HG03457 (cell line): ENCODE measurements at regions not wholly inside any gene's neighbourhood (a gene's known extent, or its start where the extent isn't known, plus 50 kb on each side); places are given as distances from the start of the nearest gene placed in this dataset.

ENCODE experiments used
- ATAC-seq: cut with Tn5 transposase; IDR thresholded peaks from one replicate; pipeline ENCODE4 v1.9.1; 2021; ENCODE audit warnings: moderate number of reproducible peaks; ENCODE audit not compliant: unreplicated experiment

GRCh38 chr6:156028335-156029131 is 572.9 kb upstream of the NOX3 start:
- ATAC-seq, result no peak

DNA sequence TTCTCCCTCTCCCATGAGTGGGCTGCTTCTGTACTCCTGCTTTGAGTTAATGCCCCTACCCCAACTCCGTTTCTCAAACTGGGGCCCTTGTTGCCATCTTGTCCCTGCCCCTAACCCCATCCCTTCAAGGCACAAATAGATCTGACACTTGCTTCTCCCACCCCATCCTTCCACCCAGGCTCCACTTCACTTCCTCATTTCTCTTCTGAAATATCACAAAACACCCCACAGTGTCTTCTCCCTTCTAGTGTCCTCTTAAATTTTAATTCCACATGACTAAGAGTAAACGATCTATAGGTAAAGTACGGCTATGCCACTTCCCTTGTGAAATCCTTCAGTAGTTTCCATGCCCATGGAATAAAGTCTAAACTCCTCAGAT is 571.6 kb upstream of the NOX3 start:
- ATAC-seq, result no peak

- no peak for ATAC-seq
Observed at GRCh38 chr6:156026486-156027247, 571.0 kb upstream of the NOX3 start.

DNA sequence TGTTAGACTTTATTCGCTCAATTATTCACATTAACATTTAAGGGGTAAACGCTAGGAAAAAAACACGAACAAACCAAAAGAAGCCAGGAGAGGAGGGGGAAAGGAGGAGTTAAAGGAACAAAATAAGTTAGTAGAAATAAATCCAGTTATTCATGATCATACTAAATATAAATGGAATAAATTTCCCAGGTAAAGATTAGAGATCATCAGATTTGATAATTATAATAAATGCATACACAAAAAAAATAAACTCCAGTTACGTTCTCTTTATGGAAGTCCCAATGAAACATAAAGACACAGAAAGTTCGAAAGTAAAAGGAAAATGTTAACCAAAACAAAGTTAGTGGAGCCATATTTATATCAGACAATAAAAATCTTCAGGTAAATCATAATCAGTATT is 568.7 kb upstream of the NOX3 start:
- ATAC-seq, result no peak

DNA sequence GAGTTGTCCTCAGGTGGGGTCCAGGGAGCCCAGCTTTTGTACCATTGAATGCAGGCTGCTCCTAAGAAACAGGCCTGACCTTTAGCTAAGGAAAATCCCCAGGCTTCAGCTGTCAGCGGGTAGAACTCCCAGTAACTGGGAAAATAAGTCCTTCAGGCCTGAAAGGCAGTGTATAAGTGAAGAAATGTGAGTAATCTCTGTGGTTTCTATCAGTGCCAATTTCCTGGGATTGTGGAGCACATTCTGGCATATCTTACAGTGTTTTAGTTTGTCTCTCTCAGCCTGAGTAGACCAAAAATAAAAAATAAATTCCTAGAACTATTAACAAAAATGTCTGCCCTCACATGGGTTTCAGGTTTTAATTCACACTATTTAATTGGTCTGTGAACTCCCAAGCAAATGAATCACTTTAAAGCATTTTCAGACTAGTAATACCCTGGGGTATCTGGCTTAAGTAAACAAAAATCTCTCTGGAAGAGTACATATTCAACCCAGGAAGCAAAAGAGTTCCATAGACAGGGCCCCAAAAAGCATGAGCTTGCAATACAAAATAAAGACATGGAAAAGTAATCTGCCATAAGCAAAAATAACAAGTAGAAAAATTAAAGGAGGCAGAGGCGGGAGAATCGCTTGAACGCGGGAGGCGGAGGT is 566.2 kb upstream of the NOX3 start:
- ATAC-seq, result no peak

GRCh38 chr6:156017838-156018237 is 562.2 kb upstream of the NOX3 start:
- no peak for ATAC-seq

- no peak for ATAC-seq
Observed at GRCh38 chr6:156016186-156016976, 560.7 kb upstream of the NOX3 start.

- ATAC-seq, result no peak
Observed at GRCh38 chr6:156013155-156013554, 557.5 kb upstream of the NOX3 start.

DNA sequence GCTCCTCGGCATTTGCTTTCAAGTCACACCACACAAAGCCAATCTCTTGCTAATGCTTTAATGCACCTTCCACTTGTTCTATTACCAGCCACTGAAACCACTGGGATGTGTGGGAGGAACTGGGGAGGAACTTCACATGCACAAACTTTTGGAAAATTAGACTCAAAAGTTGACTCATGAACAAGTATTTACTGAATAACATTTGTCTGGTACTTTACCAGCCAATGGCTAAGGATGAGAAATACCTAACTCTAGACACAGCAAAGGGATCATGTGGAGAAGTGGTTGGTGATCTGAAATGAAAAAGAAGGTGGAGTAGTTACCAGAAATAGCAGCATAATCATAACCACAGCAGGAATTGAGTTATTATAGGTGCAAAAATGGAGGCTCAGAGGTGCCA is 554.0 kb upstream of the NOX3 start:
- no peak for ATAC-seq

GRCh38 chr6:156004796-156005195 is 549.2 kb upstream of the NOX3 start:
- ATAC-seq, result no peak

DNA sequence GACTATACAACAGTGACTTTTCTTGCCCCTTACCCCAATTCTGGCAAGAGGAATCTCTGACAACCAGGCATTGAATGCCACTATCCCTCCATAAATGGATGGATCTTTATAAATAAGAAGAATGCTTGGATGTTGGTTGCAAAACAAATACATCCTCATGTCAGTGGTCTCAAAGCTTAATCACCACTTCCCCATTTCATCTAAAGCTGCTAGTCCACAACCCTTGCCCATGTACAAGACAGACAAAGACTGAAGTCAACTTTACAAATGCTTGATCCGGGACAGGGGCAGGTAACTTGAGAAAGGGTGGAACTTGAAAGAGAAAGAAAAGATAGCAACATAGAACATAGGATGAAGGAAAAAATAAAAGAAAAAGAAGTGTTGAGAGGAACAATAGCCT is 540.5 kb upstream of the NOX3 start:
- no peak for ATAC-seq

DNA sequence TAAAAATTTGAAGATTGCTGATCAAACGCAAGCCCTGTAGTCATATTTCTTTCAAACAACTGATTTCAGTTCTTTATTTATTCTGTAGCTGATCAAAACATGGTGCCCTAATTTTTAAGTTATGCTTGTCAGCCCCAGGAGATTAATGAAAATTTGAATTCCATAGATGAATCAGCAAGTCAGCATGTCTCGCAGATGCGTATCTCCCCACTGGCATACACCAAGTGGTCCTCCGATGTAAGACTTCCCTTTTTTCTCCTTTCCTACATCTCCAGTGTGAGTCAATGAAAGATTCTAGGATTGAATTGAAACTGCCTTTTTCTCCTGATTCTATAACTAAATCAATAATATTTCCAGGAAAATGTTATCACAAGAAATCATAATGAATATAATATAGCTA is 539.6 kb upstream of the NOX3 start:
- ATAC-seq, result no peak

- ATAC-seq, result no peak
Observed at GRCh38 chr6:155994086-155994485, 538.4 kb upstream of the NOX3 start.

GRCh38 chr6:155993240-155993639 is 537.6 kb upstream of the NOX3 start:
- ATAC-seq, result no peak

- ATAC-seq, result no peak
Observed at GRCh38 chr6:155985660-155986138, 530.1 kb upstream of the NOX3 start.

- ATAC-seq, result no peak
Observed at GRCh38 chr6:155980768-155981079, 525.1 kb upstream of the NOX3 start.

GRCh38 chr6:155980014-155980767 is 524.6 kb upstream of the NOX3 start:
- no peak for ATAC-seq

DNA sequence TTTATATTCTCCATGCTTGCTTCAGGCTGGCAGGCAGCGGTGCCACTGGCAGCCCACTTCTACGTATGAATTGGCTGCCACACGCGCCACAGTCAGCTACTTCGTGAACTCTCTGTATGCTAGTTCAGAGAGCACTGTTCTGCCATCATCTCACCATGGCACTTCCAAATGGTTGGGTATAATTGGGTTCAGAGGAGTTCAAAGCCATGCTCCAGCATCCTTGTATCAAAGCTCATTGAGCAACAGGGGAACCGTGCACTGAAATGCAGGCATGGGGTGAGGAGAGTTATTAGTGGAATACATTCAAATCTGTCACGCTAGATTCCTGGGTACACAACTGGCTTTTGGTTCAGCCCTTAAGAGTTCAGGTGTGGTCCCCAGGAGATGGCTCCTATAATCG is 519.9 kb upstream of the NOX3 start:
- ATAC-seq, result no peak

- ATAC-seq, result no peak
Observed at GRCh38 chr6:155974811-155975323, 519.2 kb upstream of the NOX3 start.

- no peak for ATAC-seq
Observed at GRCh38 chr6:155974359-155974758, 518.7 kb upstream of the NOX3 start.
